Endothelial cell of hepatic sinusoid (primary cell): ENCODE measurements at regions not wholly inside any gene's neighbourhood (a gene's known extent, or its start where the extent isn't known, plus 50 kb on each side); places are given as distances from the start of the nearest gene placed in this dataset.
"Not testable (repeated sequence)": the region's sequence is repeated elsewhere in the genome, so short reads cannot be mapped to it uniquely, and the experiment has no call there.

Source experiments
- in situ Hi-C: cut with HindIII; loops from 2 replicates; pipeline ENCODE4 v1.10.0; 2017; ENCODE audit warnings: low sequenced_read_pairs

GRCh38 chr10:128568990-128569945 lies 443.0 kb upstream of the MKI67 start:
- in situ Hi-C loops = no loop called here

GRCh38 chr10:128570319-128570995 lies 444.2 kb upstream of the MKI67 start:
- in situ Hi-C loops = no loop called here

DNA sequence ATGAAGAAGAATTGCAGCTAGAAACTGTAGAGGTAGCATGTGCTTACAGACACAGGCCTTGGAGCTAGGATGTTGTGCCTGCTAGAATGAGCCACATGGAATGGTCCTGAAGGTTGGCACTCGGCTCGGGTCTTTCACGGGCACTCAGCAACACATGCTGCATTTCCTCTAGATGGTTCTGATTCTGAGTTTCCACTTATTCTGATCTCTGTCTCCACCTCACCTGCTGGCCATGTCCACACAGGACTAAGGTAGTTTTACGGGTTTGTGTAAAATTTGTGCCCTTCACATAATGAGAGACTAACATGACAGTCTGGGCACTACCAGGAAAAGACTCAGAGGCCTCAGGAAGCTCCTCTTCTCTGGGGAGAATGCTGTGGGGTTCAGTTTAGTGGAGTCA lies 444.8 kb upstream of the MKI67 start:
- in situ Hi-C loops = no loop called here

DNA sequence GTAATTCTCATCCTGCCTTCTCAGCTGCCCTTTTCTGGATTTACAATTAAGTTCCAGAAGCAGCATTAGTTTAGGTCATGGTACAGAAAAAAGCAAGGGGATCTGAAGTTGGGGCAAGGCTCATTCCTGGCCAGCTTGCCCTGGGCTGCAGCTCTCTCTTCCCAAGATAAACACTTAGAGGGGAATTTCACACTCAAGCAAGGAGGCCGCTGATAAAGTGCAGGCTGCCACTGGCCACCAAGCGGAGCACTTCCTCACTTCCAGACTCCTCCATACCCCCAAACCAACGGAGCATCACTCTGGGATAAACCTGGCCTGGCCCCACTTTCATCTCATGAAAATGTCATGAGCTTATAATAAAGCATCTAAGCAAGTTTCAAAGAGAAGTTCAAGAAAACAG lies 445.5 kb upstream of the MKI67 start:
- in situ Hi-C loops = no loop called here

- in situ Hi-C loops = no loop called here
These were observed 446.5 kb upstream of the MKI67 start for GRCh38 chr10:128572696-128573095.

- in situ Hi-C loops = no loop called here
These were observed 447.1 kb upstream of the MKI67 start for GRCh38 chr10:128573281-128573845.

DNA sequence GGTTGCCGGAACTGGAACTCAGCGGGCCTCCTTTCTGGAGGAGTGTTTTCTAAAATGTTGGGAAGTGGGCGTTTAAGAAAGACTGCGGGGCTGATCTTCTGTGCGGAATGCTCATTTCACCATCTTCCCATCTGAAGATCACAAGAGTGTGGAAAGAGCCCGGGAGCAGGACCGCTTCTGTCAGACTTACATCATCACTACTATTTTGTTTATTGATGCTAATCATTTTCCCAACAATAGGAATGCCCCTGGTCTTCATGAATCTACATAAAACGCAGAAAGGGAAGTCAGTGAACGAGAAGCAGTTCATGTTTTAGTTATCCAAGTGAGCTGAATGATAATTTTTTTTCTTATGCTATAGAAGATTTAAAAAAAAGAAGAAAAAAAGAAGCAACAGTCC lies 447.8 kb upstream of the MKI67 start:
- in situ Hi-C loops = no loop called here

GRCh38 chr10:128574581-128575210 lies 448.5 kb upstream of the MKI67 start:
- in situ Hi-C loops = no loop called here

- in situ Hi-C loops = no loop called here
These were observed 449.5 kb upstream of the MKI67 start for GRCh38 chr10:128575761-128576160.

DNA sequence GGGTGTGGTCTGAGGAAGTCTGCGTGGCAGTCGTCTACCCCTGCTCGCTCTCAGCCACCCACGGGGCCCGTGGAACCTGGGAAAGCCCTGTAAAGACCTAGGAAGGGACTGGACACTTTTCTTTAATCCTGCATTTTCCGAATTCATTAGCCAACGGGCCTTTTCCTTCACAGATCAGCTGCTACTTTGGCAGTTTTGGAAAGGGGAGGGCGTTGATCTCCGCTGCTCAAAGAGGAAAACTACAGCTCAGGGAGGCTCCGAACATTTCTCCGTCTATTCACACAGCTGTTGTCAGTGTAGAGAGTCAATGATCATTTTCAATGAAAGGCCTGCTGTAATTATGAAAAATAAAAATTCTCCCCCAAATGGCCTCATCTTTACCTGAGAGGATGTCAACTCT lies 450.1 kb upstream of the MKI67 start:
- in situ Hi-C loops = no loop called here

- in situ Hi-C loops = no loop called here
These were observed 450.9 kb upstream of the MKI67 start for GRCh38 chr10:128576943-128577670.

DNA sequence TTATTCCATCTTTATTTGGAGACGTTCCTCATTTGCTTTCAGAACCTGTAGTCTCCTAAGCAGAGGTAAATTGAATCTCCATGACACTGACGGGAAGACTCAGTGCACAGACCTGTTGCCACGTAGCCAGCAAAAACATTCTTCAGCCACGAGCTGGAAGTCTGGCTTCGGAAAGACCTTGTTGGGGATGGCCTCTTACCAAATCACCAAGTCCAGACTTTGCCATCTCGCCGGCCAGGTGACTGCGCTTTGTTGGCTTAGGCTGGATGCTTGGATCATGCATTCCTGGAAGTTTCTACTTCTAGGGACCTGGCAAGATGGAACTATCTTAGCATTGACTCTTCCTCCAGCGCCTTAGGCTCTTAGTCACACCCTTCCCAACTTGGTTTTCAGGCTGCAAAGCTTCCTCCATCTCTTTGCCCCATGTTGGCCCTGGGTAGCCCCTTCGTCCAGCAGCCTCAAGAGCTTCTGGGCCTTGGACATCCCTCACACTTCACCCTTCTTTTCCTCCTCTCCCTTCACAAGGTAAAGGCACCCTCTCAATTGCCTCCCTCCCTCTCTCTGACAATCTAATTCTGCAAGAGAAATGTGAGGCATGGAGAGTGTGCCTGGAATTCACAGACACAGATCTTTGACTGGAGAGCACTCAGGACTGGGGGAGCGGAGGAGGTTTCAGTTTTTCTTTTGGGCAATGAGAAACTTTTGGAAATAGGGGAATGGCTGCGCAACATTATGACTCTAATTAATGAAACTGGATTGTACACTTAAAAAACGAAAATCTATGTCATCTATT lies 451.9 kb upstream of the MKI67 start:
- in situ Hi-C loops = no loop called here

DNA sequence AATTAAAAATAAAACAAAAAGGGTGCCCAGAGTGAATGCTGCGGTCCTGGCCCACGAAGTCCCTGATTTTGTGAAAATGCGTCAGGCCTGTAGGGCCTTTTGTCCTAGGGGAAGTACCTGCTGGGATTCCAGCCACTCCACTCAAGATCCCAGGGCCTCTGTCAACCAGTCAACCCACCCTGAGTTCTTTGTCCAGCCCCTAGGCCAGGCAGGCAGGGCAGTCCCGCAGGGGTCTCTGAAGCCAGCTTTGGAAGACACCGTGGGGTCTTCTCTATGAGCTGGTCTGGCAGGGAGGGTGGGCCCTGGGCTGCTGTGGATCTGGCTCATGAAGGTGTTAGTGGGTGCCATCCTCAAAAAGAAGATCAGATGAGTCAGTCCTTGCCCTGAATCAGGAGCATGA lies 452.5 kb upstream of the MKI67 start:
- in situ Hi-C loops = no loop called here

GRCh38 chr10:128579280-128579865 lies 453.1 kb upstream of the MKI67 start:
- in situ Hi-C loops = no loop called here

DNA sequence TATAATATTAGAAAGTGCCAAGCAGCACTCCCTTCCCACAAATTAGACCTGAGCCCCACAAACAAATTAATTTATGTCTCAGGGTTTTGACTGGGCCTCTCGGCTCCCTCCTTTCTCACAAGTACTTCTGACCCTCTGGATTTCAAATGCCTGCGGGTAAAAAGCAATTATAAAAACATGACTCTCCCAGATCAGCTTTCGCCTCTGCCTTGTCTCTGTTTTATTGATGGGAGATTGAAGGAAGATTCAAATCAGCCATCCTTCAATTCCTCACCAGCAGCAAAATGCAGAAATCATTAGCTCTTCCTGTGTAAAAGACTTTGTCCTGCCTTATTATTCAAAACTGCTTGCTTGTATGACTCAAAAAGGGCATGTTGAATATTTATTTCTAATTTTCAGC lies 453.7 kb upstream of the MKI67 start:
- in situ Hi-C loops = no loop called here

DNA sequence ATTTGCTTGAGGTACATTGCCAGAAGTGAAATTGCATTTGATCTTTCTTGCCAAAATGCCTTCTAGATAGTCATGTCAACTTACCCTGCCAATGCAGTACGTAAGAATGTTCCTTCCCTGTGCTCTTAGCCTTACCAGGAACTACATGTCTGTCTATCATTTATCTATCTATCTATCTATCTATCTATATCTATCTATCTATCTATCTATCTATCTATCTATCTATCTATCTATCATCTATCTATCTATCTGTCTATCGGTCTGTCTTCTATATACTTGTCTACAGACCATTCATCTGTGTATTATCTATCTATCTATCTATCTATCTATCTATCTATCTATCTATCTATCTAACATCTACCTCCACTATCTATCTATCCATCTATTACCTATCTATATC lies 456.9 kb upstream of the MKI67 start:
- in situ Hi-C loops = not testable (repeated sequence)

GRCh38 chr10:128586599-128586998 lies 460.4 kb upstream of the MKI67 start:
- in situ Hi-C loops = not testable (repeated sequence)

DNA sequence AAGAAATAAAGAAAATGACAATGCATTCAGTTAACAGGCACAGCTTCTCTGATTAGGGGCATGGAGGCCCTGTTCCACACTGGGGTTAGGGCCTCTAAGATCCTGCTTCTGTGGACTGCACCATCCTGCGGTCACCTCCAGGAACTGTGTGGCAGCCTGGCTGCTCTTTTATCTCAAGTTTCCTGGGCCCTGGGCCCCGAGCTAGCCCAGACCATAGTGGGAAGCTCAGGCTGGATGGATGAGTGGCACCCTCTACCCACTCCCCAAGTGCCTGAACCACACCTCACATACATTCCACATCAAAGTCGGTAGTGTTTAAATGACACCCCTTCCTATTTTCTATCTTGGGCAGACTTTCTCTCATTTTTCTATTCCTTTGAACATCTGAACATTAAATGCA lies 461.5 kb upstream of the MKI67 start:
- in situ Hi-C loops = no loop called here

DNA sequence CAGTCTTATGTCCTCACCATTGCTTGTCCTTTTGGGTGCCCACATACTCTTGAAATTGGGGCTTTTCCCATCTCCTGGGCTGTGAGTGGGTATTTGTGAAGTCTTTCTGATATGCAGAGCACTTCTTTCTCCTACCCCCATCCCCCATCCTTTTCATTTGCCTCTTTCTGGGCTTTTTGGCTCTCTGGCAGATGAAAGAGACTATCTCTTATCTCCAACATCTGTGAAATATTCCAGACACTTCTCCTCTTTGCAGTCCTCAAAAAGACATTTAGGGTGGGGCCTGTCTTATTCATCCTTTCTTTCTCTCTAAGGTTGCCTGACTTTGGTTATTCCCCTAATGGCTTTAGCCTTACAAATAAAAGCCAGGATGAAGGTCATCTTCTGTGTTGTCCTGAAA lies 462.2 kb upstream of the MKI67 start:
- in situ Hi-C loops = no loop called here

DNA sequence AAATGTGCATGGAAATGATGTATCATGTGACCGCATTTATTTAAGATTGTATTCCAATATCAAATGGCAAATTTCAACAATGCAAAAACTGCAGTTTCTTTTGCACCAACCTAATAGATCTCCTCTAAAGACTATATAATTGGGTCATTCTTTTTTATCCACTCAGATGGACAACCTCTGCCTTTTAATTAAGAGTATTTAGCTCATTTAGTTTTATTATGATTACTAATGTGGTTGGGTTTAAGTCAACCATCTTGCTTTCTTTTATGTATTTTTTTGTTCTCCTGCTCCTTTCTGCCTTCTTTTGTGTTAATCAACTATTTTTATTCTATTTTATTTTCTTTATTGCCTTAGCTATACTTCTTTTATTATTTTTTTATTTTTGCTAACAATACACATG lies 468.5 kb upstream of the MKI67 start:
- in situ Hi-C loops = no loop called here
